T1000 (cell line): ENCODE measurements at regions not wholly inside any gene's neighbourhood (a gene's known extent, or its start where the extent isn't known, plus 50 kb on each side); places are given as distances from the start of the nearest gene placed in this dataset.
"Not testable (repeated sequence)": the region's sequence is repeated elsewhere in the genome, so short reads cannot be mapped to it uniquely, and the experiment has no call there.

ENCODE experiments used
- DNase-seq: peaks from one replicate; lab custom pipeline; 2025; ENCODE audit warnings: mixed read lengths; lab: John Stamatoyannopoulos, UW

- DNase-seq, result no peak
Observed at GRCh38 chr11:13135385-13136271, 126.5 kb downstream of the RASSF10 start.

DNA sequence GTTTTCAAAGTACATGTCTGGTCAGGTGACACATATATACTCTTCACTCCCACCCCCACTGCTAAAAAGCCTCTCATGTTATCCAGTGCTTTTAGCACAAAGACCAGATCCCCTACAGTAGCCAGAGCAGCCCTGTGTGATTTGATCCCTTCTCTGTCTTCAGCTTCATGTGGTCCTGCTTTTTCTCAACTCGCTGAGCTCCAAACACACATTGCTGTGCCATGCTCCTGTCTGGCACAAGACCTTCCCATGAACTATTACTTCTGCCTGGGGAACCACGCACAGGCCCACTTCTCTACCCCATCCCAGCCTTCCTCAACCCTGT lies 127.1 kb downstream of the RASSF10 start:
- no peak for DNase-seq

- DNase-seq, result no peak
Observed at GRCh38 chr11:13137844-13138301, 128.8 kb downstream of the RASSF10 start.

DNA sequence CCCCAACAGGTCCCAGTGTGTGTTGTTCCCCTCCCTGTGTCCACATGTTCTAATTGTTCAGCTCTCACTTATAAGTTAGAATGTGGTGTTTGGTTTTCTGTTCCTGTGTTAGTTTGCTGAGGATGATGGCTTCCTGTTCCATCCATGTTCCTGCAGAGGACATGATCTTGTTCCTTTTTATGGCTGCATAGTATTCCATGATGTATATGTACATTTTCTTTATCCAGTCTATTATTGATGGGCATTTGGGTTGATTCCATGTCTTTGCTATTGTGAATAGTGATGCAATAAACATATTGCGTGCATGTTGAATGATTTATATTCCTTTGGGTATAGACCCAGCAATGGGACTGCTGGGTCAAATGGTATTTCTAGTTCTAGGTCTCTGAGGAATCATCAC lies 130.0 kb downstream of the RASSF10 start:
- DNase-seq, result not testable (repeated sequence)

GRCh38 chr11:13140028-13140870 lies 131.1 kb downstream of the RASSF10 start:
- peak; percentile 71 for DNase-seq

DNA sequence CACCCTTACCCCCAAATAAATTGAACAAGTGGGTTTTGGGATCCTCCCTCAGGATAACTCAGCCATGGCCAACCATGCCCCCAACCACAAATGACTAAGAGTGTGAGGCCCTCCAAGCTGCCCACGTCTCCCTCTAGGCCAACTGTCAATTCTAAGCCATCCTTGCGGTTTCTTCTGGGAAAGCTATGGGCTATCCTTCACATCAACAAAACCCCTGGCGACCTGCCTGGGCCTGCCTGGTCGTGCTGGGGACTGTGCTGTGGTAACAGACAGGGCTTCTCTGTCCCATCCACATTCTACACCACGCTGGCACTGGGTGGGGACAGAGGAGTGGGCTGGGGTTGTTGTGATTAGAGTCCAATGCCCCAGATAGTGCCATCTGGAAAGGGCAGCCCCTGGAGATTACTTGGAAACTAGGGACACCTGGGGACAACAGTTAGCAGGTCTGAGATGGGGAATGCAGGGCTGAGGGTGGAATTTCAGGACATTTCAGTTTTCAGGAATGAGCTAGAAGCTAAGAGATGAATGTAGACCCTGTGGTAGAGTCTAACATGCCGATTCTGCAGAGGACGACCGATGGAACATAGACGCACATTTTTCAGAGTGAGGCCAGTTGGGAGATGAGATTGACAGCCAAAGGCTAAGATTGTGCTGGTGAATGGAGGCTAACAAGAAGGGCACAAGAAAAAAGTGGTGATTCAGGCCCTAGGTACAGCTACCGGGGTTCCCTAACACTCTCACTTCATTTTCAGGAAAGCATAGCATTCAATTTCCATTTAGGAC lies 131.9 kb downstream of the RASSF10 start:
- peak; percentile 40 for DNase-seq

- DNase-seq, result no peak
Observed at GRCh38 chr11:13141731-13142709, 132.9 kb downstream of the RASSF10 start.

DNA sequence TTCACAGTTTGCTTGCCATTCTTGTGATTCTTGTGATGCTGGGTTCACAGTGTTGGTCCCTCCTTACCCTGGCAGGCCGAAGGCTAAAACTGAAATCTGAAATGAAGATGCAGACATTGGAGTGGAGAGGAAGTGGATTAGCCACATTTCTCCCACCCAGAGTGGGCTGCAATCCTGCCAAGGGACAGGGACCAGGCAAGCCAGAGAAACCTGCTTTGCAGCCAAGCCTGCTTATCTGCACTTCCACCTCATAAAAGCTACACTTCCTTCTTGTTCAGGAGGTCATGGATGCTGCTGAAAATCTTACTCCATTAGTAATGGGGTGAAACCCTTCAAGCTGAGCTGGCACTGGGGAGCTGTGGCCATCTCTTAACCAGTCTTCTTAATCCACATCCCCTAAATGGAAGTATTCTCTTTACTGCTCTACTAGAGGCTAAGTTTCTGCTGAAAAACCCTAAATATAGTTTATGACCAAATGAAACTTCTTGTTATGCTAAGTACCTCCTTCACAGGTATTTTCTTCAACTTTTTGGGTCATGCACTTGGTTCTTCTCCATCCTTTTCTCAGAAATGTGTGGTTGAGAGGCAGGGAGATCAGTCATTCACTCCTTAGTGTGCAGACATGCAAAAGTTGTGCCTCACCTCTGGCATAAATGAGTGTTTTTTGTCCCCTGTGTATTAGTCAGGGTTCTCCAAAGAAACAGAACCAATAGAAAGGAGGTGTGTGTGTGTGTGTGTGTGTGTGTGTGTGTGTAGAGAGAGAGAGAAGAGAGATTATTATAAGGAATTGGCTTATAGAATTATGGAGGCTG lies 133.9 kb upstream of the BMAL1 start:
- no peak for DNase-seq

GRCh38 chr11:13145461-13145860 lies 132.1 kb upstream of the BMAL1 start:
- DNase-seq, result no peak

GRCh38 chr11:13149991-13150390 lies 127.6 kb upstream of the BMAL1 start:
- DNase-seq, result no peak

DNA sequence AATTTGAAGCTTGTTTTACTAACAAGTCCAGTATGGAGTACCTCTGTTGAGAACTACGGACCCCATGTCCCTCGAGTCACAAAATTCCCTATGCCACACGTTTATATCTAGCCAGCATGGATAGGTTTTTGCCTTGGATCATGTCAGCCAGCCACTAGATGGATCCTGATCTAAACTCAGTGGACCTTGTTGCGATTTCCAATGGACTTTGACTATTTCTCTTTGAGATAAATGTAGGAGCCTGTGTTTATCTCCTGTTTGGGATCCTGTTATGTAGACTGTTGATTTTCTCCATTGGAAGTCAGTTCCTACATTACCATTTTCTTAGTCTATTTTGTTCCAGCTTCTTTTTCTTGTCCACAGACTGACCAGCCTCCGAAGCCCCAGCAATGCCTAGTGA lies 127.1 kb upstream of the BMAL1 start:
- no peak for DNase-seq

- no peak for DNase-seq
Observed at GRCh38 chr11:13152264-13152663, 125.3 kb upstream of the BMAL1 start.

- DNase-seq, result no peak
Observed at GRCh38 chr11:13152736-13153541, 124.7 kb upstream of the BMAL1 start.

DNA sequence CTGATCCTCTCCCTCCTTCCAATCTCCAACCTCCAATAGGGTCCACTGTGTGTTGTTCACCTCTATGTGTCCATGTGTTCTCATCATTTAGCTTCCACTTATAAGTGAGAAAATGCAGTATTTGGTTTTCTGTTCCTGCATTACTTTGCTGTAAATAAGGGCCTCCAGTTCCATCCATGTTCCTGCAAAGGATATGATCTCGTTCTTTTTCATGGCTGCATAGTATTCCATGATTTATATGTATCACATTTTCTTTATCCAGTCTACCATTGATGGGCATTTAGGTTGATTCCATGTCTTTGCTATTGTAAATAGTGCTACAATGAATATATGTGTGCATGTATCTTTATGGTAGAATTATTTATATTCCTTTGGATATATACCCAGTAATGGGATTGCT lies 123.2 kb upstream of the BMAL1 start:
- not testable (repeated sequence) for DNase-seq

DNA sequence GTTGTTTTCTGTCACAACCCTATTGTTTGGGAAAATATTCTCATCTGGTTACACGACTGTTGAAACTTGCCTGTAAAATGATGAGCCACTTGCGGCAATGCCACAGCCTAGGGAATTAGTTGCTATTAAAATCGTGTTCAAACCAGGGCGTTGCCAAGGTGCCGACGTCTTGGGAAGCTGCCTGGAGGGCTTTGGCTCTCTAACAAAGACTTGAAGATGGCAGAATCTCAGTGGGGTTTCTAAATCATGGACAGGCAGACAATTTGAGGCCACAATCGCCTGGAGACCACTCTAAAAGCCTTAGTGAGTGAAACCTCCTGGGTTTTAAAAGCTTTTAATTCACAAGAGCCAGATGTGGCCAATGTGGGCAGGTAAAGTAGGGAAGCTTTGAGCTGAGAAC lies 117.2 kb upstream of the BMAL1 start:
- DNase-seq, result no peak

DNA sequence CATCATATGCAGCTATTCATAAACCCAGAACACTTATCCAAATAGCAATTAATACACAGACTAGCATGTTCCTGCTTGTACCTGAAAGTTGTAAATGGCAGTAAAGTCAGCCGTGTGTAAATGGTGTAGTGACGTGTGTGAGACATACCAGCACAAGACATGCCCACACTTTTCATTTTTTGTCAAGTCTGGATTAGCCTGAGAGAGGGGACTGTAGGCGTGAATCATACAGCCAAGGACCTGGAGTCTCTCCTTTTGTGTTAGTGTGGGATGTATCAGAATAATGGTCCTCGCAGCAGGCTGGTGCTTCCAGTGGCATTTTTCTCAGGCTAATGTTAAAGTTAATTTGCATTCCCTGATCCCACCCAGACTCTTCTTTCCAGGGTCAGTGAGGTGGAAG lies 116.8 kb upstream of the BMAL1 start:
- DNase-seq, result no peak

DNA sequence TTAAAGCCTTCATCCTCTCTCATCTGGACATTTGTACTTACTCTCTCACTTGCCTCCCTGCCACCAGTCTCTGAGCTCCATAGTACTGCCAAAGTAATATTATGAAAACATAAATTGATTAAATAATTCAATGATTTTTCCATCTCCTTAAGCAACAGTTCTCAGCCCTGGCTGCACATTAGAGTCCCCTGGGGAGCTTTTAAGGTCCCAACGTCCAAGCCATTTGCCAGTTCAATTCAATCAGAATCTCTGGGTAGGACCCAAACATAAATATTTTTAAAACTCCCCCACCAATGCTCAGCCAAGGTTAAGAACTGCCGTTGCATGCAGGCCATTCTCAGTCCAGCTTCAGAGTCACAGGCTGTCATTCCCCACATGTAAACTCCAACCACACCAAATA lies 114.4 kb upstream of the BMAL1 start:
- no peak for DNase-seq

- DNase-seq, result no peak
Observed at GRCh38 chr11:13166036-13166435, 111.6 kb upstream of the BMAL1 start.

- no peak for DNase-seq
Observed at GRCh38 chr11:13168271-13168670, 109.3 kb upstream of the BMAL1 start.
